GM18861 (cell line): ENCODE measurements at regions not wholly inside any gene's neighbourhood (a gene's known extent, or its start where the extent isn't known, plus 50 kb on each side); places are given as distances from the start of the nearest gene placed in this dataset.
"Not testable (repeated sequence)": the region's sequence is repeated elsewhere in the genome, so short reads cannot be mapped to it uniquely, and the experiment has no call there.

Experiments
- ATAC-seq: cut with Tn5 transposase; IDR thresholded peaks from one replicate; pipeline ENCODE4 v1.9.1; 2021; ENCODE audit not compliant: unreplicated experiment

GRCh38 chrX:109874548-109874947 lies 128.4 kb upstream of the TMEM164 start:
- no peak for ATAC-seq

- ATAC-seq, result no peak
These were observed 127.1 kb upstream of the TMEM164 start for GRCh38 chrX:109875831-109876230.

- no peak for ATAC-seq
These were observed 124.7 kb upstream of the TMEM164 start for GRCh38 chrX:109878236-109878635.

- no peak for ATAC-seq
These were observed 122.9 kb upstream of the TMEM164 start for GRCh38 chrX:109879991-109880390.

GRCh38 chrX:109880629-109881028 lies 122.3 kb upstream of the TMEM164 start:
- peak; percentile 83 for ATAC-seq

- no peak for ATAC-seq
These were observed 116.7 kb upstream of the TMEM164 start for GRCh38 chrX:109886122-109886761.

- no peak for ATAC-seq
These were observed 113.5 kb upstream of the TMEM164 start for GRCh38 chrX:109889289-109890006.

GRCh38 chrX:109890300-109890699 lies 112.6 kb upstream of the TMEM164 start:
- no peak for ATAC-seq

GRCh38 chrX:109890910-109891502 lies 111.9 kb upstream of the TMEM164 start:
- ATAC-seq, result peak; percentile 38

- ATAC-seq, result not testable (repeated sequence)
These were observed 106.9 kb upstream of the TMEM164 start for GRCh38 chrX:109896024-109896423.

GRCh38 chrX:109902665-109903064 lies 100.2 kb upstream of the TMEM164 start:
- no peak for ATAC-seq

GRCh38 chrX:109911046-109911445 lies 91.9 kb upstream of the TMEM164 start:
- no peak for ATAC-seq

- not testable (repeated sequence) for ATAC-seq
These were observed 89.9 kb upstream of the TMEM164 start for GRCh38 chrX:109912993-109913392.

GRCh38 chrX:109914114-109914849 lies 88.6 kb upstream of the TMEM164 start:
- ATAC-seq, result no peak

GRCh38 chrX:109918753-109919152 lies 84.2 kb upstream of the TMEM164 start:
- no peak for ATAC-seq

GRCh38 chrX:109920325-109920724 lies 82.6 kb upstream of the TMEM164 start:
- no peak for ATAC-seq

- no peak for ATAC-seq
These were observed 82.0 kb upstream of the TMEM164 start for GRCh38 chrX:109920868-109921267.

- ATAC-seq, result no peak
These were observed 80.7 kb upstream of the TMEM164 start for GRCh38 chrX:109922190-109922589.

- not testable (repeated sequence) for ATAC-seq
These were observed 77.9 kb upstream of the TMEM164 start for GRCh38 chrX:109925003-109925402.

- no peak for ATAC-seq
These were observed 77.3 kb upstream of the TMEM164 start for GRCh38 chrX:109925656-109926055.

- no peak for ATAC-seq
These were observed 76.8 kb upstream of the TMEM164 start for GRCh38 chrX:109926118-109926517.
